Activated T-helper 17 cell treated with anti-CD3 and anti-CD28 coated beads, Interleukin-2, amount 50 U/mL, for 72 hours (primary cell): ENCODE measurements at regions not wholly inside any gene's neighbourhood (a gene's known extent, or its start where the extent isn't known, plus 50 kb on each side); places are given as distances from the start of the nearest gene placed in this dataset.

Source experiments
- ATAC-seq: fragments of 150-1000 bp; cut with Tn5 transposase; replicated peaks from 2 replicates; pipeline ENCODE4 v1.10.0; 2021; ENCODE audit warnings: mild to moderate bottlenecking, moderate library complexity
- H3K27ac Mint-ChIP-seq: one replicate; pipeline ENCODE4 v1.8.0; 2022; ENCODE audit warnings: mixed read lengths
- H3K27me3 Mint-ChIP-seq: one replicate; pipeline ENCODE4 v1.8.0; 2022; ENCODE audit warnings: mixed read lengths
- H3K36me3 Mint-ChIP-seq: one replicate; pipeline ENCODE4 v1.8.0; 2022; ENCODE audit warnings: low read depth, mild to moderate bottlenecking, mixed read lengths
- H3K4me1 Mint-ChIP-seq: one replicate; pipeline ENCODE4 v1.8.0; 2022; ENCODE audit warnings: mixed read lengths
- H3K4me3 Mint-ChIP-seq: one replicate; pipeline ENCODE4 v1.8.0; 2022; ENCODE audit warnings: mild to moderate bottlenecking, mixed read lengths
- H3K9me3 Mint-ChIP-seq: one replicate; pipeline ENCODE4 v1.8.0; 2022; ENCODE audit warnings: mixed read lengths

DNA sequence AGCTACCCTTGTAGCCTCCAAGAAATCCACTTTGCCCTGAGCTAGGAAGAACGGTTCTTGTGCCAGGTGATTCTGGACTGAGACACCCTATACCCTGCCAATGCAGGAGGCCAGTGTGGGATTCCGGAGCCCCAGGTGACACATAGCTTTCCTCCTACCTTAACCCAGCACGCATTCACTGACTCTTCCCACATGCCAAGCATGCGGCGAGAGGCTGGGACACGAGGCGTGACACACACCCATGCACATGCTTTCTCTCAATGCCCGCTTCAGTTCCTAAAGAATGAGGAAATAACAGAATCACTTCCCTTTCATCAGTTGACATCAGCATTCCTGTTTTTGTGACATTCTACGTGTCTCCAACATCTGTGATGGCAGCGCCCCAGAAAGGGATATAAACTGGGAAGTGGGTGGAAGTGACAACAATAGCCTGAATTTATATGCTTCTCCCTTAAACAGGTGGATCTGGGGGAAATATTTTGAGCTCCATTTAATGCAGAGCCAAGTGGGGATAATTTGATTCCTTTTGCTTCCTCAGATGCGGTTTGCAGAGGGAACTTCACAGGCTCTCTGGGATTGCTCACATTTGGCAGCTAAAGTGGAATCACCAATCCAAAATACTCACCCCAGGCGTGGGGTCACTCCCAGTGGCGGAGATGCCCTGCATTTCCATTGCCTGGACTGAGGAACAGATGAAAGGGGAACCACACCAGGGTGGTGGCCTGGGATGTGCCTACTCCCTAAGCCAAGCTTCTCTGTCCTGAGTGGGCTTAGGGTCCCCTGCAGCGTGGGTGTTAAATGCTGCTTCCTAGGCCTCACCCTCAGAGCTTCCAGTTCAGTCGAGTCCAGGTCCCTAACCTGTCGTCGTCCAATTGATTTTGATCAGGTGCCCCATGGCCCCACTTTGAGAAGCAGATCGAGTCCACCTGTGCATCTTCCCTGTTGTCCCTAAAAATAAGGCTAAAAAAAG, 445.1 kb downstream of the SIPA1L2 start:
- H3K27ac Mint-ChIP-seq: no peak overlapping the region
- no peaks in the 10 kb centered on the region for H3K9me3 Mint-ChIP-seq
- H3K36me3 Mint-ChIP-seq: no peaks in the 10 kb centered on the region
- no peak for ATAC-seq
- H3K27me3 Mint-ChIP-seq: peaks cover 5% of the 10 kb centered on the region
- H3K4me3 Mint-ChIP-seq: no peak overlapping the region
- H3K4me1 Mint-ChIP-seq: no peaks in the 10 kb centered on the region

DNA sequence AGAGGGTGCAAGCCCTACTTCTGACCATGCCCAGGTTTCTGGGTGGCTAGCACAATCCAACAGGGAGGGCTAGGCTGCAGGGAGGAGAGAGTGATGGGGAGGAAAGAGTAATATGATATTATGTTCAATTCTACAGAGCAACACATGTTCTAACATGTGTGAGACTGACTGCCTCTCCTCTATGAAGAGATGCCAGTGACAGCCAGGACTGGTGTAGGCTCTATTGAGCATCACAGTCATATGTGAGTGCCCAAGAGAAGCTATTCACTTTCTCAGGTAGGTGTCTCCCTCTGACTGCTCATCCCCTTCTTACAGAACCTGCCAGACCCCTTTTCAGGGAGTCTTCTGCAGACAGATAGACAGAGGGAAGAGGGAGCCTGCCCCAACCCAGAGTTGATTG, 446.1 kb downstream of the SIPA1L2 start:
- no peaks in the 10 kb centered on the region for H3K4me1 Mint-ChIP-seq
- no peaks in the 10 kb centered on the region for H3K36me3 Mint-ChIP-seq
- no peak overlapping the region for H3K27ac Mint-ChIP-seq
- H3K9me3 Mint-ChIP-seq: no peaks in the 10 kb centered on the region
- no peak overlapping the region for H3K4me3 Mint-ChIP-seq
- peaks cover 7% of the 10 kb centered on the region for H3K27me3 Mint-ChIP-seq
- ATAC-seq: no peak

DNA sequence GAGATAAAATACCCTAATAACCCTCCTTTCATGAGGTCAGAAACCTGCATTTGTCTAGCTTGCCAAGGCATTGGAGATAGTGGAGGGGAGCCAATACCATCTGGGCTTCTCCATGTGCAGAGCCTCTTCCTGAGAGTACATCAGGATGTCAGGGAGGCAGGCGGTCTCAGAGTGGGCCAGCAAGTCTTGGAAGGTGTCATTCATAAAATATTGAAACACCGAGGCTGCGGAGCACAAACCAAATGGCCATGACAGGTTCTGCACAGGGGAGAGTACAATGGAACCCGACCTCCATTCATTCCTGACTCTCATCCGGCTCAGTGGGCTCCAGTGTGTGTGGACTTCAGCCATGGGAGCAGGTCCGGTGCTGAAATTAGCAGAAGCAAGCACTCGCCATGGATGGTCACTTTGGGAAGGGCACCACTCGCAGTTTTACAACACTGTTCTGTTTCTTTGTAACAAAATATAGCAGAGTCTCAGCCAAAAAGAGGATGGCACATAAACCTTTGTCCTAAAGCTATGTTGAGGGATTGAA, 446.6 kb downstream of the SIPA1L2 start:
- no peak overlapping the region for H3K27ac Mint-ChIP-seq
- no peaks in the 10 kb centered on the region for H3K9me3 Mint-ChIP-seq
- peaks cover 9% of the 10 kb centered on the region for H3K27me3 Mint-ChIP-seq
- ATAC-seq: no peak
- no peak overlapping the region for H3K4me3 Mint-ChIP-seq
- H3K36me3 Mint-ChIP-seq: no peaks in the 10 kb centered on the region
- H3K4me1 Mint-ChIP-seq: no peaks in the 10 kb centered on the region

DNA sequence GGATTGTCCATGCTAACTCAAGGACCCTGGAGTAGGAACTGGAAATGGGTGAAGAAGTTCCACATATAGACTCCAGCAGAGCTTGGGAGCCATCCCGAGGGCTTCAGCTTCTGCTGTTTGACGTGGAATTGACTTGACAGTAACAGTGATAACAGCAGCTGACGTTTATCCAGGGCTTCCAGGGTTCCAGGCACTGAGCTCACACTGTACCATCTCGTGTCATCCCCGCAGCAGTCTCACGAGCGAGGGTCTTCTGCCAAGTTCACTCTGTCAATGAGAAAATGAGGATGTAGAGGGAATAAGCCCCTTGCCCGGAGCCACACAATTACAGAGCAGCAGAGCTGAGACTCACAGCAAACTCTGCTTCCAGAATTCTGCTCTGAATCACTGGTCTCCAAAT, 447.7 kb downstream of the SIPA1L2 start:
- no peaks in the 10 kb centered on the region for H3K36me3 Mint-ChIP-seq
- ATAC-seq: no peak
- H3K4me1 Mint-ChIP-seq: no peaks in the 10 kb centered on the region
- no peak overlapping the region for H3K4me3 Mint-ChIP-seq
- H3K27ac Mint-ChIP-seq: no peak overlapping the region
- peaks cover 5% of the 10 kb centered on the region for H3K27me3 Mint-ChIP-seq
- peaks cover under 1% of the 10 kb centered on the region for H3K9me3 Mint-ChIP-seq

DNA sequence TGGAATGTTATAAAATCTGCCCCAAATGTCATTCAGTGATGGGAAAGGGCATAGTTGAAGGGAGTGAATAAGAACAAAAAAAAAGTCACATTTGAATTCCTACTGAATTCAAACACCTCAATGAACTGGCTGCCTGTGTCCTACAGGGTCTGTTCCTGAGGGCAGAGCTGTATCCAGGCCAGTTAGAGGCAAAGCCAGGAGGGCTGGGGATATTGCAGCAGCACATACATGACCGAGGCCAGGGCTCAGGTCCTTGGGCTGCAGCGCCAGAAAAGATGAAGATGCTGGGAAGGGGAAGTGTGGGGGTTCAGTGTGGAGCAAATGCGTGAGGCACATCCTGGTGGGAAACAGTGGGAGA, 449.2 kb downstream of the SIPA1L2 start:
- no peak for ATAC-seq
- Mint-ChIP-seq H3K27me3 (peaks cover 4% of the 10 kb centered on the region), H3K9me3 (peaks cover 5% of the 10 kb centered on the region), H3K27ac (no peak overlapping the region), H3K4me3 (no peak overlapping the region), H3K36me3 (no peaks in the 10 kb centered on the region), H3K4me1 (no peaks in the 10 kb centered on the region)

DNA sequence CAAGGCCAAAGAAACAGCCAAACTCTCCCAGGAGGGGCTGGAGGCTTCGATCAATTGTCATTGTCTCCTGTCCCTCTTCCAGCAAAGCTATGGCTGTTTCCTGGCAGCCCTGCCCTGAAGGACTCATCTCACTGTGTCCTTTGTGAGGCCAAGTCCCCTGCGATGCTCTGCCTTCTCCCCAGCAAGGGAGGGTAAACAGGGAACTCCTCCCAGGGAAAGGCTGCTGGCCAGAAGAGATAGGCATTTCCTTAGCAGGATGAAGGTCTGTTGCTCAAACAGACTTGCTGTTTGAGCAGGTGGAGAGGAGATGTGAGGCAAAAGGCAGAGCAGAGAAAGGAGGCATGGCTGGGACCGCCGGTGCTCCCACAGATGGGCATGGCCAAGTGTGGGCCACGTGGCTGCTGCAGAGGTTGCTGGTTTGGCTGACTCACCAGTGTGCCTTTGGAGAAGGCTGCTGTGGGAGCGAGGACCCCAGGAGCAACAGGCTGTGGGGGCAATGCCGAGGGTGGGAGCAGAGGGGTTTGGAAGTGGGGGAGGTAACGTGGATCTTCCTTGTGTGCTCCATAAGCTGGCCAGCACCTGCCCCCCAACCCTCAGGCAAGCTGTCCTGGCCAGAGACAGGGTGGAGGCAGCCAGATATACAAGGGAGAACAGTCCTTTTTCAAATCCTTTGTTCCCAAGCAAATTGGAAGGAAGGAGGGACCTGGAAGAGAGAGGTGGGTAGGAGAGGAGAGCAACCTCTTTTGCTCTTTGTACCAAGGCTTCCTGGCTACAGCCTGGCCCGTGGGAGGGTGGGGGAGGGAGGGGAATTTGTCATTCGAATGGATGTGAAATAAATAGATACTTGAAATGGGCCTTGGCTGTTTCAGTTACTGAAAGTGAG, 449.8 kb downstream of the SIPA1L2 start:
- H3K27ac Mint-ChIP-seq: no peak overlapping the region
- H3K36me3 Mint-ChIP-seq: no peaks in the 10 kb centered on the region
- peaks cover 5% of the 10 kb centered on the region for H3K9me3 Mint-ChIP-seq
- ATAC-seq: no peak
- H3K4me1 Mint-ChIP-seq: no peaks in the 10 kb centered on the region
- peaks cover 4% of the 10 kb centered on the region for H3K27me3 Mint-ChIP-seq
- no peak overlapping the region for H3K4me3 Mint-ChIP-seq

DNA sequence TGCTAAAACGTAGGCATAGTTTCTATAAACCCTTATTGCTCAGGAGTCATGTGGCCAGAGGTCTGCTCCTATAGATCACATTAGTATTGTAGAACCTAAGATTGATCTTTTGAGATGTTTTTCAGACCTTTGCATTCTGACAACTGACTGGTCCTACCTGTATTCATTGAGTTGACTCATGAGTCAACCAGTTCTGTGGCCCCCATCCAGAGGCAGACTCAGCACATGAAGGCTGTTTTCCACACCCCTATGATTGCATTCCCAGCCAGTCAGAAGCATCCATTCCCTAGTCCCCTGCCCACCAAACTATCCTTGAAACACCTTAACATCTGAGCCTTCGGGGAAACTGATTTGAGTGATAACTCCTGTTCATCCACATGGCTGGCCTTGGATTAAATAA, 451.7 kb downstream of the SIPA1L2 start:
- Mint-ChIP-seq H3K4me1 (no peaks in the 10 kb centered on the region), H3K36me3 (no peaks in the 10 kb centered on the region), H3K27ac (no peak overlapping the region), H3K4me3 (no peak overlapping the region), H3K9me3 (peaks cover 5% of the 10 kb centered on the region), H3K27me3 (peaks cover 13% of the 10 kb centered on the region)
- ATAC-seq: no peak

DNA sequence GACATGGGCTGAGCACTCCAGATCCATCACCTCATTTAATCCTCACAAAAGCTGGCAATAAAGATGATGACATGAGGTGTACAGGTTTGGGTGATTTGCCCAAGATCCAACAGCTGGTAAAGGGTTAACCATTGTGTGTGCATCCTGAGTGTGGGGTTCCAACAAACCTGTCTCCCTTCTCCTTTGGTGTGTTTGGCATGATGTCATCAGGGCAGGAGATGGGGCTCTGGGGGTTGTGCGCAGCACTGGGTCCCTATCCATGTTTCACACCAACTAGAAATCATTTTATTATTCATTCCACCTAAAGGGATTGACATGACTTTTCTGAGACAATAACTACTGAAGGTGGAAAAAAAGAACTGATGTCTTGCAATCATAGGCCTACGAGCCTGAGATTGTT, 452.5 kb downstream of the SIPA1L2 start:
- H3K4me1 Mint-ChIP-seq: no peaks in the 10 kb centered on the region
- peaks cover 13% of the 10 kb centered on the region for H3K27me3 Mint-ChIP-seq
- H3K9me3 Mint-ChIP-seq: peaks cover 5% of the 10 kb centered on the region
- H3K27ac Mint-ChIP-seq: no peak overlapping the region
- no peak for ATAC-seq
- H3K4me3 Mint-ChIP-seq: no peak overlapping the region
- H3K36me3 Mint-ChIP-seq: no peaks in the 10 kb centered on the region

DNA sequence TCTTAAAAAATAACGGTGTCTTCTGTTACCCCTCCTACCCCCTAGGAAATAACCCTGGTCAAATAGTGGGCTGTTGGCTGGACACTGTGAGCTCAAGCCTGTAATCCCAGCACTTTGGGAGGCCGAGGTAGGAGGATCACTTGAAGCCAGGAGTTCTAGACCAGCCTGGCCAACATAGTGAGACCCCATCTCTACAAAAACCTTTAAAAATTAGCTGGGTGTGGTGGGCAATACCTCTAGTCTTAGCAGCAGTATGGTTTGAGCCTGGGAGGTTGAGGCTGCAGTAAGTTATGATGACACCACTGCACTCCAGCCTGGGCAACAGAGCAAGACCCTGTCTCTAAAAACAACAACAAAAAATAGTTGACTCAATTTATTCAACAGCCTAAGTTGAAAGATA, 453.7 kb downstream of the SIPA1L2 start:
- Mint-ChIP-seq H3K9me3 (peaks cover 5% of the 10 kb centered on the region), H3K27ac (no peak overlapping the region), H3K4me3 (no peak overlapping the region), H3K27me3 (peaks cover 13% of the 10 kb centered on the region), H3K4me1 (peaks cover 5% of the 10 kb centered on the region), H3K36me3 (no peaks in the 10 kb centered on the region)
- ATAC-seq: no peak

DNA sequence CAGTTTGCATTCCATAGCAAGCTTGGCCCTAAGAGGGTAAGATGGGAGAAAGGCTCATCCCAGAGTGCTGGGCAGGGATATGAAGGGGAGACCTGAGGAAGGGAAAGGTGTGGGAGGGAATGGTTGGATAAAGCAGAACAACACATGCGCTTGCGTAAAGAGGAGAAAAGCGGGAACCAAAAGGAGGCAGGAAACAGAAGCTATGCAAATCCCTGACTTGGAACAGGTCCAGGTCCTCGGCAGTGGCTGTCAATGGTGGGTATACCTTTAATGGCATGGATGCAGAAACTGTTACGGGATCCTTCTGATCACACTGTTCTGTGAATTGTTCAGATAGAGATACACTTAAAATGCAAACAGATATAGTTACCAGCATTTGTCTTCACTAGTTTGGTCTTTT, 455.6 kb downstream of the SIPA1L2 start:
- H3K36me3 Mint-ChIP-seq: no peaks in the 10 kb centered on the region
- no peak overlapping the region for H3K4me3 Mint-ChIP-seq
- peaks cover 5% of the 10 kb centered on the region for H3K9me3 Mint-ChIP-seq
- peaks cover 17% of the 10 kb centered on the region for H3K27me3 Mint-ChIP-seq
- H3K27ac Mint-ChIP-seq: no peak overlapping the region
- peaks cover 5% of the 10 kb centered on the region for H3K4me1 Mint-ChIP-seq
- ATAC-seq: no peak

DNA sequence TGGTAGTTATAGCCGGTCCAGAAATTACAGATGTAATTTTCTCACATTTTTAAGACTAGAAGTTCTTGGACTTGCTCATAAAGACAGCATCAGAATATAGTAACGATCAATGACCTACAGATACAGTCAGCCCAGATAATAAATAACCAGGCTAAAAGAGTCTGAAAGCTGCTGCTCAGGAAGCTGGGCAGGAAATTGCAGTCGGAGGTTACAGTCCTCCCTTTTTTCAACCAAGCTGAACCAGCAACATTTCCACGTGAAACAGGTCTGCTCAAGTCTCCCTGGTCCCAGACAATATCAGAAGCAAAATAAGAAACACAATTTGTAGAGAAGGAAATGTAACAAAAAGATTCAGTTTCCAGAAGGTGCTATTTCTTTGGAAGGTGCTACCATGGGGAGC, 457.4 kb downstream of the SIPA1L2 start:
- H3K27me3 Mint-ChIP-seq: peaks cover 13% of the 10 kb centered on the region
- H3K4me3 Mint-ChIP-seq: no peak overlapping the region

DNA sequence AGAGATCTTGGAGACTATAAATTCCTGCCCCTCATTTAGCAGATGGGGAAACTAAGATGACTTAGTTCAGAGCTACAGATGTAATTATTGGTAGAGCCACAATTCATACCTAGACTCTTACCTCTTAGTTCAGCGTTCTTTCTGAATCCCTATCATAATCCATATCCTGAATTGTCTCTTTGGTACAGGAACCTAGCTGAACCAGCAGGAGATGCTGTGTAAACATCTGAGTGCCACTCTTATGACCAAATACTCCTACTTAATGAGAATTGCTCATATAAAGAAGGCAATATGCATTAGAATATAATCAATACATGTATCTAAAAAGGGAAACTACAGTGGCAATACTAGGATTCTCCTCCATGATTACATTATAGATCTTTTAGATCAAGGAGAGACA, 459.0 kb downstream of the SIPA1L2 start:
- no peaks in the 10 kb centered on the region for H3K36me3 Mint-ChIP-seq
- no peaks in the 10 kb centered on the region for H3K9me3 Mint-ChIP-seq
- no peak overlapping the region for H3K4me3 Mint-ChIP-seq
- no peak overlapping the region for H3K27ac Mint-ChIP-seq
- H3K4me1 Mint-ChIP-seq: peaks cover 5% of the 10 kb centered on the region
- peaks cover 13% of the 10 kb centered on the region for H3K27me3 Mint-ChIP-seq
- ATAC-seq: no peak

More for the DNA sequence above, 457.4 kb downstream of the SIPA1L2 start:
- peaks cover 5% of the 10 kb centered on the region for H3K4me1 Mint-ChIP-seq
- H3K9me3 Mint-ChIP-seq: peaks cover 5% of the 10 kb centered on the region
- H3K27ac Mint-ChIP-seq: no peak overlapping the region
- no peak for ATAC-seq
- no peaks in the 10 kb centered on the region for H3K36me3 Mint-ChIP-seq

DNA sequence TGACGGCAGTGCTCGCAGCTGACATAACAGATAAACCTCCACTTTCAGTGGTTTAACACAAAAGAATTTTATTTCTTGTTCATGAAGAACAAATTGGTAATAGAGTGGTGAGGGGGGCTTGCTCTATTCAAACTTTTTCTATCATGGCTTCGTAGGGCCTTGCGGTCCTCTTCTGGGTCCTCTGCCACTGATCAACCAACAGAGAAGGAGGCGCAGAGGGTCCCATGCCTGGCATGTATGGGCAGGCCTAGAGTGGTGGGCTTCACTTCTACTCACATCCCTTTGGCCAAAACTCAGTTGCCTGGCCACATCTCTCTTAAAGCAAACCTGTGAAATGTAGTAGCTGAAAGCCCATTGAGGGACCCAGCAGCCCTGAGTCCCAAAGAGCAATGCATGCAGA, 460.5 kb downstream of the SIPA1L2 start:
- Mint-ChIP-seq H3K4me1 (peaks cover 5% of the 10 kb centered on the region), H3K36me3 (no peaks in the 10 kb centered on the region), H3K4me3 (no peak overlapping the region), H3K27ac (no peak overlapping the region), H3K9me3 (no peaks in the 10 kb centered on the region), H3K27me3 (peaks cover 12% of the 10 kb centered on the region)
- no peak for ATAC-seq

DNA sequence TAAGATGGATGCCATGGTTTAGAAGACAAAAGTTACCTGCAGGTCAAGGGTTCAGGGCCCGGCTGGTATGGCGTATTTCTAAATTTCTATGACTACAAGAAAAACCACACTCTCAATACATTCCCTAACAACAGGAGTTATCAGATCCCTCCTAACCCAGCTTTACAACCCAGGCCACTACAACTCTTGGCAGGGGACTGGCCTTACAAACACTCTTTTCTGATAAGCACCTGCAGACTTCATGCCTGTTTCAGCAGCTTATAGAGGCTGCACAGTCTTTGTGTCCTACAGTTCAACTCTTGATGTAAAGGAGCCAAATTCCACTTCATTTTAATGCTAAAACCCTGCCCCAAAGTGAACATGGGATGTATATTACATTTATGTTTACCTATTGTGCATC, 461.4 kb downstream of the SIPA1L2 start:
- Mint-ChIP-seq H3K27me3 (peaks cover 5% of the 10 kb centered on the region), H3K27ac (no peak overlapping the region), H3K4me1 (peaks cover 5% of the 10 kb centered on the region), H3K9me3 (no peaks in the 10 kb centered on the region), H3K36me3 (no peaks in the 10 kb centered on the region), H3K4me3 (no peak overlapping the region)
- ATAC-seq: no peak

DNA sequence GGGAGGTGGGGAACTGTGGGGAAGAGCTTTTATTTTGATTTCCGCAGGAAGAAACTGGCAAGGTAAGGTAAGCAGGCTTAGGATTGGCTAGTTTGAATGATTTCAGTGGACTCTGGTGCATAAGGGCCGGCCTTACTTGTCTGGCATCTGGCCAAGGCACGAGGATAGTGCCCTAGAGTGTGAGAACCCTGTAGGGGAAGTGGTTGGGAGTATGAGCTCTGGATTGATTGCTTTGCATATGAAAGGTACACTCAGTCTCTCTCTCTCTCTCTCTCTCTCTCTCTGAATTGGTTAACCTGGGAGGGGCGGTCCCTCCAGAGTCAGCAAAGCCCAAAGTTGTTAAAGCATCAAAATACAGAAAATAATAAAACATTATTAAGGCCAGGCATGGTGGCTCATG, 463.0 kb downstream of the SIPA1L2 start:
- H3K27me3 Mint-ChIP-seq: peaks cover 5% of the 10 kb centered on the region
- no peak for ATAC-seq
- H3K27ac Mint-ChIP-seq: no peak overlapping the region
- no peaks in the 10 kb centered on the region for H3K9me3 Mint-ChIP-seq
- no peaks in the 10 kb centered on the region for H3K36me3 Mint-ChIP-seq
- H3K4me1 Mint-ChIP-seq: peaks cover 1% of the 10 kb centered on the region
- no peak overlapping the region for H3K4me3 Mint-ChIP-seq
